ENCODE measurements at regions not wholly inside any gene's neighbourhood (a gene's known extent, or its start where the extent isn't known, plus 50 kb on each side); places are given as distances from the start of the nearest gene placed in this dataset.
A peak's percentile ranks its signal among the peaks of the same experiment; 100 is the strongest.
"Not testable (repeated sequence)": the region's sequence is repeated elsewhere in the genome, so short reads cannot be mapped to it uniquely, and the experiment has no call there.

DNA sequence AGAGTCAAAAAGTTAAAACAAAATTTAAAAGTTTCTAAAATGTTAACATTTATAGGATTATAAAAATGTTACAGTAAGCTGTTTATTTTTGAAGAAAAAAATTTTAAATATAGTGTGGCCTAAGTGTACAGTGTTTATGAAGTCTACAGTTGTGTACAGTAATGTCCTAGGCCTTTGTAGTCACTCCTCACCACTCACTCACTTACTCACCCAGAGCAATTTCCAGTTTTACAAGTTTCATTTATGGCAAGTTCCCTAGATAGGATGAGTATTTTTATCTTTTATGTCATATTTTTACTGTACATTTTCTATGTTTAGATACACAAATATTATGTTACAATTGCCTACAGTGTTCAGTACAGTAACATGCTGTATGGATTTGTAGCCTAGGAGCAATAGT lies 419.9 kb downstream of the ARL4A start:
- no peak for DNase-seq

- no peak for DNase-seq
Measured at GRCh38 chr7:13108061-13108460, 420.6 kb downstream of the ARL4A start.

GRCh38 chr7:13109201-13109600 lies 421.8 kb downstream of the ARL4A start:
- DNase-seq, result no peak

- DNase-seq, result no peak
Measured at GRCh38 chr7:13110107-13110506, 422.7 kb downstream of the ARL4A start.

GRCh38 chr7:13111230-13111629 lies 423.8 kb downstream of the ARL4A start:
- peak in 1 of 3 donors; percentile 20 for DNase-seq

GRCh38 chr7:13114240-13114639 lies 426.8 kb downstream of the ARL4A start:
- not testable (repeated sequence) for DNase-seq

GRCh38 chr7:13115157-13115772 lies 427.8 kb downstream of the ARL4A start:
- DNase-seq, result no peak

DNA sequence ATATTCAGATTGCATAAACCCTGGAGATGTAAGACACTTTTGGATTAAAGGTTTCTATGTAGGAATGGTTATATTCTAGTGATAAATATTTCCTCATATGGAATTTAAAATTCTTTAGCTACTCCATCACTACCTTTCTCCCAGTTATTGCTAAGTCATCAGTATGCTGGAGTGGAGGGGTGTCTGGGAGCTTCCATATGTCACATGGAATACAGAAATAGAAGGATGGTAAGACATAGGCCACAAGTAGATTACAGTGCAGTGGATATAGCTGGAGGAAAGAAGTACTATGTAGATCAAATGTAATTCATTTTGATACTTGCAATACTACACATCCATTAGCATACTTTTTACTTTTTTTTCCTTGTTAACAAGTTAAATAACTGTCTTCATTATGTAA lies 428.4 kb downstream of the ARL4A start:
- no peak for DNase-seq

DNA sequence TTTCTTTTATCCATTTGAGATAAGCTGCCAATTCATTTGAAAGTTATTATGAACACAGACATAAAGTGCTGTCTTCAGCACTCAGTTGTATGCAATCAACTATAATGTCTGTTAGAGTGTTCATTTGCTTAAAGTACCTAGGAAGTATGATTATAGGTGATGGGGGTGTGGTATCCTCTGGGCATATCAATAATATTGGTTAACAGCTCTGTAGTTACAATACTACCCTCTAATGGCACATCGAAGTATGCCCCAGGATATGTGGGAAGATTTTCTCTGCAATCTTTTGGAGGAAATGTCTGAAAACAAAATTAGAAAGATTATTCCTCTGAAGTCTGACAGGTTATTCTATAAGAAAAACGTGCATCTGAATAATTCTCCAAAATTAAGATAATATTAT lies 429.7 kb downstream of the ARL4A start:
- DNase-seq, result no peak

- no peak for DNase-seq
Measured at GRCh38 chr7:13117592-13117991, 430.2 kb downstream of the ARL4A start.

DNA sequence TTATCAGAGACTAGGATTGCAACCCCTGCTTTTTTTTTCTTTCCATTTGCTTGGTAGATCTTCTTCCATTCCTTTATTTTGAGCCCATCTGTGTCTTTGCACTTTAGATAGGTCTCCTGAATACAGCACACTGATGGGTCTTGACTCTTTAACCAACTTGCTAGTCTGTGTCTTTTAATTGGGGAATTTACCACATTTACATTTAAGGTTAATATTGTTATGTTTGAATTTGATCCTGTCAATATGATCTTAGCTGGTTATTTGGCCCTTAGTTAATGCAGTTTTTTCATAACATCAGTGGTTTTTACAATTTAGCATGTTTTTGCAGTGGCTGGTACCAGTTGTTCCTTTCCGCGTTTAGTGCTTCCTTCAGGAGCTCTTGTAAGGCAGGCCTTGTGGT lies 437.2 kb downstream of the ARL4A start:
- not testable (repeated sequence) for DNase-seq

GRCh38 chr7:13126347-13126746 lies 438.9 kb downstream of the ARL4A start:
- DNase-seq, result no peak

DNA sequence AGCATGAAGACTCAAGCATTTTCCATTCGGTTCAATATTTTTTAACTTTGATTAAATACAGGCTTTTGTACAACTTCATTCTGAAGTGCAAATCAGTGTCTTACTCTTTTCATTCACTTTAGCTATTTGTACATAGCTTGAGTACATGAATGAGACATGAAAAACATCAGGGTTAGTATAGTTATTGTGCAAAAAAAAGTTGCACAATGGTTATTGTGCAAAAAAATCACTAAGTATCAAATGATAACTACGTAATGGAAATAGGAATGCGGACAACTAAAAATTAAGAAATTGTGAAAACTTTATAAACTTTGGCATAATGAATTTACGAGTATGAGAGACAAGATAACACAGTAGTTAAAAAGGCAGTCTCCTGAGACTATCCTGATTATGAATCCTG lies 442.9 kb downstream of the ARL4A start:
- DNase-seq, result no peak

GRCh38 chr7:13130906-13131305 lies 443.5 kb downstream of the ARL4A start:
- DNase-seq, result not testable (repeated sequence)

DNA sequence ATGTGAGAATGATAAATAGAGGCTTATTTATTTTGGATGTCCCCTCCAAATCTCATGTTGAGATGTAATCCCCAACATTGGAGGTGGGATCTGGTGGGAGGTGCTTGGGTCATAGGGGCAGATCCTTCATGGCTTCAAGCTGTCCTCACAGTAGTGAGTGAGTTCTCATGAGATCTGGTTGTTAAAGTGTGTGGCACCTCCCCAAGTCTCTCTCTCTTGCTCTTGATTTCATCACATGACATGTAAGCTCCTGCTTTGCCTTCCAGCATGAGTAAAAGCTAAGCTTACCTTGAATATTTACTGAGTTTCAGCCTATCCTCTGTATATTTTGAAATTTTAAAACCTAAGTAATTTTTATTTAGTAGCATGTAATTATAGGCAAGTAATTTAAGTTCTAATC lies 444.9 kb downstream of the ARL4A start:
- no peak for DNase-seq

DNA sequence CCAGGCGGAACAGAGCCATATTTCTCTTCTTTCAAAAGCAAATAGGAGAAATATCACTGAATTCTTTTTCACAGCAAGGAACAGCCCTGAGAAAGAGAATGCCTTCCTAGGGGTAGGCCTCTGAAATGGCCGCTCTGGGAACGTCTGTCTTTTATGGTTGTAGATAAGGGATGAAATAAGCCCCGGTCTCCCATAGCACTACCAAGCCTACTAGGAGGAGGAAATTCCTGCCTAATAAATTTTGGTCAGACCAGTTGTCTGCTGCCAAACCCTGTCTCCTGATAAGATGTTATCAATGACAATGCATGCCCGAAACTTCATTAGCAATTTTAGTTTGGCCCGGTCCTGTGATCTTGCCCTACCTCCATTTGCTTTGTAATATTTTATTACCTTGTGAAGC lies 448.9 kb downstream of the ARL4A start:
- DNase-seq, result not testable (repeated sequence)

- no peak for DNase-seq
Measured at GRCh38 chr7:13139436-13139835, 452.0 kb downstream of the ARL4A start.

GRCh38 chr7:13144673-13145072 lies 457.2 kb downstream of the ARL4A start:
- no peak for DNase-seq

- DNase-seq, result no peak
Measured at GRCh38 chr7:13148548-13148947, 461.1 kb downstream of the ARL4A start.

DNA sequence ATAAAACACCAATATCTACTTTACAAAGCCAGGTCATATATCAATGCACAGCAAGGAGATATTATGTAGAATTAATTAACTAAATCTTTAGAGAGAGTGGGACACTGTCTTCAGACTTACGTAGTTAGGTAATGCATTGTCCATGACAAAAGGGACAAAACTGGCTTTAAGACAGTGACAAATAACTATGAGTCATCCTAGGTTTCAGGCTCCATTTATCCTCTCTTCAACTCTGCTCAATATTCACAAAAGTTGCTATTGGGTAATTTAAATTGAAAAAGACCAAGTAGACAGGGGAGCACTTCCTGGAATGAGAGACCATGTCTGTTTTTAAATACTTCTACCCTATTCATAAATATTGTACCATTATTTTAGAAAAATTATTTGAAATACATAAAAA lies 464.5 kb downstream of the ARL4A start:
- DNase-seq, result peak in 1 of 3 donors; percentile 18

DNA sequence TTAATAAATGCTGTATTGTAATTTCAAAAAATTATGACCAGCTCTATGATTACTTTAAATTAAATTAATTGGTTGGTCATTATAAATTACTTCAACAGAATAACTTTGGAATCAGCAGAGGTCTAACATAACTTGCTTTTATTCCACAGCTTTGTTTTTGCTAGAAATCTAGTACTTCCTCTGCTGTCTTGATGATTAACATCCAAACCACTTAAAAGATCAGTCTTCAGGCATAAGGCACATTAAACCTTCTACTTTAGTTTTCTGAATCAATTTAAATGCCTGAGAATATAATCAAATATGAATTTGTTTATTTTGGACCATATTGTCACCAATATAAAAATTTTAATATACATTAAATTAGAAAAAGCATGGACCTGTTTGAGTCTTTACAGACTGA lies 465.3 kb downstream of the ARL4A start:
- no peak for DNase-seq

DNA sequence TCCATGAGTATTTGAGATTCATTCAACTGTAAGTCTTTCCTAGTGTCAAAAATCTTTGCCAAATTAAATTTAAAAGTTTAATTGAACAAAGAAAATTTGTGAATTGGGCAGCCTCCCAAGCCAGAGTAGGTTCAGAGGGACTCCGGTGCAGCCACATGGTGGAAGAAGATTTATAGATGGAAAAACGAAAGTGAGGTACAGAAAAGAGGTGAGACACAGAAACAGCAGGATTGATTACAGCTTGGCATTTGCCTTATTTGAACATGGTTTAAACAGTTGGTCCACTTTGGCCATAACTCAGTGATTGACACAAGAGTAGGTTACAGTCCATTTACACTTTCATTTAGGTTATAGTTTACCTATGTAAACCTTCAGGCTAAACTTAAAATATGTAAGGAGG lies 465.8 kb downstream of the ARL4A start:
- no peak for DNase-seq

GRCh38 chr7:13153742-13154141 lies 466.3 kb downstream of the ARL4A start:
- DNase-seq, result no peak

DNA sequence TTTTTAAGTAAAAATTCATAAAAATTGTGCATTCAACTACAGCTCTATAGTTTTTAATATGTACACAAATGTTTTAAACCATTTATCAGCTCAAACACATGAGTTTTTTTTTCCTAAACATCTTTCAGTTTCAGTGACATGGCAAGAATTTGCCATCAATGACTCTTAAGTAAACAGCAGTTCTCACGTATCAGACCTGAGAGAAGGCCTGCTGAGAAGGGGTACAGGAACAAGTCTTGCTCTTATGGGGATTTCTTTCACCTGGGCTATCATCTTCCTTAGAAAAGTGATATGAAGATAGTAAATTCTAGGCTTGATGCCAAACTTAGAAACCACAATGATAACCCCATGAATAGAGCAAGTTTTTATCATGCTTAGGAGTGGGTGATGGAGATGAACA lies 467.8 kb downstream of the ARL4A start:
- no peak for DNase-seq

DNA sequence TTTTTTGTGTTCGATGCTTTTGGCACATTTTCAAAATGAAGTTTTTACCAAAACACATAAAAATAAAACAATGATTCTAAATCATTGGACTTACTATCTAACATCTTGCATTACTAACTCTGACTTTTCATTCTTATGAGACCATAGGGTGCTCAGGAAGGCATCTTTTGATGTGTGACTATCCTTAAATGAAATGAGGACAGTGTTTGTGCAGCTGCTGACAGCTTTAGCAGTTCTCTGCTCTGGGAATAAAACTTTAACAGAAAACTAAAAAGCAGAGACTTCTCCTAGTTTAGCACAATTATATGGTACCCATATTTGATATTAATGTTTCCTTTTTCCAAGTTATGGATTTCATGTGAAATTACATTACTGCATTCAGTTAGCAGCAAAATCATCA lies 471.6 kb downstream of the ARL4A start:
- DNase-seq, result no peak

All from suppressor macrophage treated with lipopolysaccharide for 1 hour (primary cell).